A673 (cell line): ENCODE measurements at regions not wholly inside any gene's neighbourhood (a gene's known extent, or its start where the extent isn't known, plus 50 kb on each side); places are given as distances from the start of the nearest gene placed in this dataset.

Experiments used
- BruUV-seq: library from RNA; stranded (reverse); fragments of 400-500 nt; replicated peaks from 2 replicates; lab custom pipeline; 2021; lab: Mats Ljungman, UMichigan
- CTCF ChIA-PET: fragments of 300-600 bp; sonication (Branson Sonifier 250); formaldehyde crosslinking; loops from one replicate; lab custom pipeline; 2022; ENCODE audit warnings: antibody characterized with exemption; lab: Charles Lee
- POLR2A ChIA-PET: fragments of 300-600 bp; sonication (Branson Sonifier 250); formaldehyde crosslinking; loops from one replicate; lab custom pipeline; 2022; ENCODE audit warnings: antibody characterized with exemption; ENCODE audit not compliant: low non-redundant PET; lab: Charles Lee
- DNase-seq: peaks from one replicate; pipeline ENCODE4 v3.0.0-alpha.2; 2015; ENCODE audit warnings: low spot score
- H3K27ac ChIP-seq: fragments of 200-600 bp; sonication (generic); 2 replicates; pipeline ENCODE4 v1.5.1; 2016; ENCODE audit warnings: mixed run types, low read depth, mild to moderate bottlenecking, mixed read lengths, antibody characterized with exemption, low read length; ENCODE audit not compliant: poor library complexity, severe bottlenecking
- H3K27me3 ChIP-seq: fragments of 200-600 bp; sonication (generic); replicated peaks from 2 replicates; pipeline ENCODE4 v1.6.1; 2017; ENCODE audit warnings: mixed run types, low read depth, mild to moderate bottlenecking, mixed read lengths, antibody characterized with exemption, low read length; ENCODE audit not compliant: insufficient read depth, poor library complexity
- H3K36me3 ChIP-seq: fragments of 200-600 bp; sonication (generic); 2 replicates; pipeline ENCODE4 v1.6.1; 2016; ENCODE audit warnings: mixed run types, mild to moderate bottlenecking, mixed read lengths, antibody characterized with exemption, low read length; ENCODE audit not compliant: insufficient read depth, poor library complexity, severe bottlenecking
- H3K4me1 ChIP-seq: fragments of 200-600 bp; sonication (generic); 2 replicates; pipeline ENCODE4 v1.6.1; 2017; ENCODE audit warnings: mixed run types, mild to moderate bottlenecking, mixed read lengths, antibody characterized with exemption, low read length; ENCODE audit not compliant: insufficient read depth, poor library complexity, severe bottlenecking
- H3K4me3 ChIP-seq: fragments of 200-600 bp; sonication (generic); 2 replicates; pipeline ENCODE4 v1.5.1; 2016; ENCODE audit warnings: low read depth, mixed run types, mild to moderate bottlenecking, mixed read lengths, low read length; ENCODE audit not compliant: poor library complexity, severe bottlenecking
- H3K9me3 ChIP-seq: fragments of 200-600 bp; sonication (generic); 2 replicates; pipeline ENCODE4 v1.6.1; 2016; ENCODE audit warnings: mixed run types, low read depth, mild to moderate bottlenecking, mixed read lengths, antibody characterized with exemption, low read length; ENCODE audit not compliant: poor library complexity, severe bottlenecking
- CTCF ChIP-seq: fragments of 300-800, 200-600 bp; sonication (generic); conservative IDR thresholded peaks from 2 replicates; pipeline ENCODE4 v1.5.1; 2017; ENCODE audit warnings: low read depth, mild to moderate bottlenecking, antibody characterized with exemption, low read length, moderate library complexity, mixed read lengths
- EZH2 ChIP-seq: fragments of 200-600 bp; sonication (generic); IDR thresholded peaks from 2 replicates; pipeline ENCODE4 v1.6.1; 2017; ENCODE audit warnings: borderline replicate concordance, low read depth, mild to moderate bottlenecking, mixed read lengths, antibody characterized with exemption, low read length; ENCODE audit not compliant: poor library complexity, severe bottlenecking
- intact Hi-C: fragments of 100-400 bp; cut with micrococcal nuclease; formaldehyde crosslinking; loops from one replicate; pipeline ENCODE4 v1.10.0; 2022; ENCODE audit not compliant: unreplicated experiment

- no peak for DNase-seq
- Histone ChIP-seq H3K4me1 (peaks cover 87% of the 10 kb centered on the region), H3K27me3 (no peaks in the 10 kb centered on the region), H3K4me3 (no peak overlapping the region), H3K36me3 (no peaks in the 10 kb centered on the region), H3K27ac (peak overlapping the region; percentile 45), H3K9me3 (no peaks in the 10 kb centered on the region)
- CTCF ChIA-PET = no interaction called here
- no peak for TF ChIP-seq EZH2
- TF ChIP-seq CTCF = no peak
- POLR2A ChIA-PET = no interaction called here
- intact Hi-C loops = loop anchor here (5.0 to 10.0 kb wide), 2 partner anchors 35 to 103 kb away; no protein-coding TSS in a partner anchor
- BruUV-seq = no TSS peak
These were observed 297.0 kb downstream of the SEC14L1 start for GRCh38 chr17:77437747-77438146.

- no peaks in the 10 kb centered on the region for H3K36me3 ChIP-seq
- BruUV-seq = no TSS peak
- DNase-seq = no peak
- H3K4me1 ChIP-seq = peaks cover 83% of the 10 kb centered on the region
- H3K27ac ChIP-seq = peak overlapping the region; percentile 60
- intact Hi-C loops = loop anchor here (5.0 to 10.0 kb wide), 2 partner anchors 34 to 104 kb away; no protein-coding TSS in a partner anchor
- no peaks in the 10 kb centered on the region for H3K27me3 ChIP-seq
- H3K9me3 ChIP-seq = no peaks in the 10 kb centered on the region
- no peak for TF ChIP-seq CTCF
- no peak for TF ChIP-seq EZH2
- CTCF ChIA-PET = no interaction called here
- H3K4me3 ChIP-seq = no peak overlapping the region
- POLR2A ChIA-PET = no interaction called here
These were observed 297.7 kb downstream of the SEC14L1 start for GRCh38 chr17:77438241-77439188.

GRCh38 chr17:77439189-77440018, 298.6 kb downstream of the SEC14L1 start:
- no peaks in the 10 kb centered on the region for H3K36me3 ChIP-seq
- POLR2A ChIA-PET = no interaction called here
- TF ChIP-seq EZH2 (no peak), CTCF (no peak)
- H3K27me3 ChIP-seq = no peaks in the 10 kb centered on the region
- intact Hi-C loops = loop anchor here (5.0 to 10.0 kb wide), 2 partner anchors 33 to 105 kb away; no protein-coding TSS in a partner anchor
- peak; percentile 78 for DNase-seq
- no peaks in the 10 kb centered on the region for H3K9me3 ChIP-seq
- CTCF ChIA-PET = no interaction called here
- H3K27ac ChIP-seq = peak overlapping the region; percentile 60
- peaks cover 74% of the 10 kb centered on the region for H3K4me1 ChIP-seq
- BruUV-seq = no TSS peak
- no peak overlapping the region for H3K4me3 ChIP-seq
